Skeletal muscle cell (primary cell): ENCODE measurements at regions not wholly inside any gene's neighbourhood (a gene's known extent, or its start where the extent isn't known, plus 50 kb on each side); places are given as distances from the start of the nearest gene placed in this dataset.
A peak's percentile ranks its signal among the peaks of the same experiment; 100 is the strongest.

Source experiments
- DNase-seq: peaks from one replicate; pipeline ENCODE4 v3.0.0-alpha.2; 2010; ENCODE audit warnings: low read depth
- H3K4me3 ChIP-seq: 2 replicates; pipeline ENCODE4 v1.5.1; 2011; ENCODE audit warnings: low read depth, mild to moderate bottlenecking, control low read depth, low read length, moderate library complexity

DNA sequence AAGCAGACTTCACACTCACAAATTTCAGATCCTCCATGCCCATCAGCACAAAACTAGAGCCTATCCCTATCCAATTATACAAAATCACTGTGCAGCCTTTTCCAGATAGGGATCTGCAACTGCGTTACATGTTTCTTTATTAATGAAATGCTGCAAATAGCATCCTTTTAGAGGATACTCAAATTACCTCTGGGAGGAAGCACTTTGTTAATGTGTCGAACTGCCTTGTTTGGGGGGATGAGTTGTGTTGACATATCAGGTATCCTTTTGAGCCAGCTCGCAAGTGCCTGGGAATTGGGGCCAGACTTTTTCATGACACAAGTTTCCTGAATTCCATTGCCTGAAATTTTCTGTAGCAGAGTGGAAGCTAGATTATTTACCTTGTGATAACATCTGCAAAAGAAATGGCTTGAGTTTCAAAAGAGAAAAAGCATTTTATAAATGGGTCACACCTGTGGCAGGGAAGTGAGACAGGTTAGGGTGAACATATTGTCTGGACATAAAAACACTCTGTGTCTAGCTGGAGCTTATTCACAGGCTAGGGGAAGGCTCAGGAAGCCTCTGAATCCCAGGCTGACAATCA lies 299.1 kb upstream of the MTNR1B start:
- no peak for DNase-seq
- H3K4me3 ChIP-seq = no peak overlapping the region

GRCh38 chr11:92671081-92671480 lies 298.4 kb upstream of the MTNR1B start:
- no peak for DNase-seq
- H3K4me3 ChIP-seq = no peak overlapping the region

DNA sequence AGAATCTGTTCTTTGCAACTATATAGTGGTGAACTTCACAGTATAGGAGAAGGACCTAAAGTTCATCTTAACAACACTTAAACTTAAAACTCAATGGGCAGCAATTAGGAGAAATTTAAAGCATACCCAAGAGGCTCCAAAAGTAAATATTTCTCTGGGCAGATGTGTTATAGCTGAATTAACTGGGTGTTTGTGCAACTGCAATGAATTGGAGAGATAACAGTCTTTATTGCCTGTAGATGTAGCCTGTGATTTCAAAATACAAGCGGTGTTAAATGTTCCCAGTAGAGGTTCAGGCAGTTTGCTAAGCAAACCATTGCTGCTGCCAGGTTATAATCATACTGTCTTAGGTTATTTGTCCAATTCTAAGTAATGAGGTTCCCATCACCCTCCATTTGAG lies 294.1 kb upstream of the MTNR1B start:
- no peak for DNase-seq
- H3K4me3 ChIP-seq = no peak overlapping the region

DNA sequence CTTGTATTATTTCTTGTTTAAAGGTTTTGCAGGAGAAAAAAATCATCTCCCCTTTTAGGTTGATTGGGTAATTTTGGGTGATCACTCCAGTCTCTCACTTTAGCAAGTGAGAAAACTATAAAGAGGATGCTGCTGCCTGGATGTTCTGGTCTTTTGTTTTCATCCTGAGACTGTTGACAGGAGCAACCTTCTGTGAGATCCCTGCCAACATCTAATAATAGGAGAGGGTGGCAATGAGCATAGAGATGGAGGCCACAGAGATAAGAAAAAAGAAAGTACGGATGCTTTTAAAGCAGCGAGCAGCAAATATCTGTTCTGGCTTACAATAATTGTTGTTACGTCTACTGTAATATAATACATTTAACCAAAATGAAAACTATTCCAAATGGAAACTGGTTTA lies 293.6 kb upstream of the MTNR1B start:
- H3K4me3 ChIP-seq = no peak overlapping the region
- DNase-seq = no peak

DNA sequence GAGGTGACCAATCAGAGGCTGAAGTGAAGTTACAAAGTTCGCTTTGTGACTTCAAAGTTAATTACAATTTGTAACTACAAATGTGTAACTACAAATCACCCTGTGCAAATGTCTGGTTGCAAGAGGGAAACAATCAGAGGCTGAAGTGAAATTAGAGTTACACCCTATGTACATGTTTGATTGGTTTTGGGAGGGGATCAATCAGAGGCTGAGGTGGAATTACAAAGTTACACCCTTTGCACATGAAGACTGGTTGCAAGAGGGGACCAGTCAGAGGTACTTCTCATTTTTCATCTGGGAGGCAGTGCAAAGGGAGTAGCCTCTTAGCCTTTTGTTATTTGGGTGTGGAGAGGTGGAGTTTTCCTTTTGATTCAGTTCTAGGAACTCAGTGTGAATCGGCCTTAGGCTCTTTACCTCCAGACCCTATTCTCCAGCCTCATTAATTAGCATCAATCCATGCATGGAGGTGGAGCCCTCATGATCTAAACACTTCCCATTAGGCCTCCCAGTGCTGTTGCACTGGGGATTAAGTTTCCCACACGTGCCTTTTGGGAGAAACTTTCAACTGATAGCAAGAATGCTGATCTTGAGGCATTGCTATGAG lies 291.3 kb upstream of the MTNR1B start:
- DNase-seq = no peak
- no peak overlapping the region for H3K4me3 ChIP-seq

DNA sequence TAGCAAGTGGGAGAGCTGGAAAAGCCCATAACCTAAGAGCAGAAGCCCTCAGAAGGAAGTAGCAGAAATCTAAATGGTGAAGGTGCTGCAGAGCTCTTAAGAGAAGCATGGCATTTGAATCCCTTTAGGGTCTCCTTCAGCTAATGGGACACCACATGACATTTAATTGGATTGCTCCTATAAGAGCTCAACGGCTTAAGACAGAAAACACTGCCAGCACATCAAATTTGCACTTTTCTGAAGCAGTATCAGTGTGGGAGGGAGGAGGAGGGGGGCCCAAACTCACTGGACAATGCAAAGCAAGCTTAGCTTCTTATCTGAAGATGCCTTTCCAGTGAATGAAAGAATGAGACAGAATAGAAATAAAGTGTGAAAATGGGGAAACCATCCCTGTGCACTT lies 287.9 kb upstream of the MTNR1B start:
- no peak for DNase-seq
- no peak overlapping the region for H3K4me3 ChIP-seq

- H3K4me3 ChIP-seq = no peak overlapping the region
- no peak for DNase-seq
These were observed 287.3 kb upstream of the MTNR1B start for GRCh38 chr11:92682136-92682535.

- DNase-seq = no peak
- H3K4me3 ChIP-seq = no peak overlapping the region
These were observed 286.5 kb upstream of the MTNR1B start for GRCh38 chr11:92682952-92683351.

- H3K4me3 ChIP-seq = no peak overlapping the region
- DNase-seq = no peak
These were observed 284.4 kb upstream of the MTNR1B start for GRCh38 chr11:92685049-92685448.

DNA sequence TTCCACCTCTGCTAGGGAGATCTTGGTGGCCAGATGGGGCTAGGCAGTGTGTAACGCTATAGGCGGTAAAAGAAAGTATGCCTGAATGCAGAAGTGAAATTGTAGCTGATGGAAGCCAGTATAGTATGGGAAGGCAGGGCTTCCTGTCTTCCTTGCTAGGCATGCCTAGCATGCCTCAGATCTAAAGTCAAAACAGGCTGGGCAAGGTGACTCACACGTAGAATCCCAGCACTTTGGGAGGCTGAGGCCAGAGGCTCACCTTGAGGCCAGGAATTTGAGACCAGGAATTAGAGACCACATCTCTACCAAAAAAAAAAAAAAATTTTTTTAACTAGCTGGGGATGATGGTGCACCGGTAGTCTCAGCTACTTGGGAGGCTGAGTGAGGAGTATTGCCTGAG lies 281.7 kb upstream of the MTNR1B start:
- no peak overlapping the region for H3K4me3 ChIP-seq
- no peak for DNase-seq

DNA sequence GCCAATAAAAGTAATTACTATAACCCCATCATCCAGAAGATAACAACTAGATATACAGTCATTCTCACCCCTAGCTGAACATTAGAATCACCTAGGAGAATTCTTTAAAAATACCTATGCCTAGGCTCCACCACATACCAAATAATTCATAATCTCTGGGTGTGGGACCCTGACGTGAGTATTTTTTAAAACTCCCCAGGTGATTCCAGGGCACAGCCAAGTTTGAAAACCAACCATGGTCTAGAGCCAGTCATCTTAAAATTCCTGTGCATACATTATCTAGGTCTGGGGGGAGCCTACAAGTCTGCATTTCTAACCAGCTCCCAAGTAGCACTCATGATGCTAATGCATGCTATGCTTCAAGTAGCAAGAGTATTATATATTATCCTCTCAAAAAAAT lies 281.0 kb upstream of the MTNR1B start:
- DNase-seq = no peak

DNA sequence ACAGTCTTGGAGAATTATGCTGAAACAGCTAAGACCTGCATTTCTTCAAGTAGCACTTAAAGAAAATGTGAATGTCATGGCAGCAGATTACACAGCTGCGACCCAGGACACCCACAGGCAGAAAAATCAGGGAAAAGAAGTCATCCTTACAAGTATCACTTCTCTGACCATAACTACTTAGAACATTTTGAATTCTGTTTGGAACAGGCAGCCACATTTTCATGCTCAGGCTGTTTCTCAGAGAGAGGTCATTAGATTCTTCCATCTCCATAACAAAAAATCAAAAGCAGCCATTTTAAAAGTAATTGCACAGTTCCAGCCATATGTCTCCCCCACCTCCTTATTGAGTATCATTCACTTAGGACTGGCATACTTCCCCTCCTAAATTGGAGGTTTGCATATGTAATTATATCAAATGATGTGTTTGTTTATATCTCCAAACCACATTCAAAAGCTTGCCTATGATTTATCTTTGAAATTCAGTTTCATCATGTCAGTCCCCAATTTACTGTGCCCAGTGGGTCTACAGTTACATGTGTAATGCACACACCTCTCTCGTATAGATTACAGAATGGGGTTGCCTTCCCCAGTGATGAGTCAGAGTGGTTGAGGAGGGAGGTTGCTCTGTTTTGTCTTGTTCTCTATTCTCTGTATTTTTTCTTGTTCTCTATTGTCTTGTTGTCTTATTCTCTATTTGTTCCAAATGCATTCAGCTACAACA lies 276.5 kb upstream of the MTNR1B start:
- H3K4me3 ChIP-seq = no peak overlapping the region
- no peak for DNase-seq

More for the DNA sequence above, 281.0 kb upstream of the MTNR1B start:
- H3K4me3 ChIP-seq = no peak overlapping the region

DNA sequence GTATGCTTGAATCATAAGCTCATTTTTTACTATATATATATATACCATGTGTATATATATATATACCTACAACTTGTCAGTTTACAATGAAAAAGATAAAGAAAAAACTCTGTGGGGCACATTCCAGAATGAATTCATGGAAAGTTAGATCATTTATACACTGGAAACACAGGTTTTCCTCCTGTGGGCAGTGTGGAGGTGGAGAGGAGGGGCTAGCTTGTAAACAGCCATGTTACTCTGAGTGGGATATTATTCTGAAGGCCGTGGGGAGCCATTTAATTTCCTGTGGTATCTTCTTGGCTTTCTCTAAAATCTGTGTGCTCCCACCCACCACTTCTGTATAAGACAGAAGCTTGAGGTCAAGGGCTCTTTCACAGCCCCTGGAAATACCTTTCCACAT lies 273.4 kb upstream of the MTNR1B start:
- no peak overlapping the region for H3K4me3 ChIP-seq
- DNase-seq = no peak

DNA sequence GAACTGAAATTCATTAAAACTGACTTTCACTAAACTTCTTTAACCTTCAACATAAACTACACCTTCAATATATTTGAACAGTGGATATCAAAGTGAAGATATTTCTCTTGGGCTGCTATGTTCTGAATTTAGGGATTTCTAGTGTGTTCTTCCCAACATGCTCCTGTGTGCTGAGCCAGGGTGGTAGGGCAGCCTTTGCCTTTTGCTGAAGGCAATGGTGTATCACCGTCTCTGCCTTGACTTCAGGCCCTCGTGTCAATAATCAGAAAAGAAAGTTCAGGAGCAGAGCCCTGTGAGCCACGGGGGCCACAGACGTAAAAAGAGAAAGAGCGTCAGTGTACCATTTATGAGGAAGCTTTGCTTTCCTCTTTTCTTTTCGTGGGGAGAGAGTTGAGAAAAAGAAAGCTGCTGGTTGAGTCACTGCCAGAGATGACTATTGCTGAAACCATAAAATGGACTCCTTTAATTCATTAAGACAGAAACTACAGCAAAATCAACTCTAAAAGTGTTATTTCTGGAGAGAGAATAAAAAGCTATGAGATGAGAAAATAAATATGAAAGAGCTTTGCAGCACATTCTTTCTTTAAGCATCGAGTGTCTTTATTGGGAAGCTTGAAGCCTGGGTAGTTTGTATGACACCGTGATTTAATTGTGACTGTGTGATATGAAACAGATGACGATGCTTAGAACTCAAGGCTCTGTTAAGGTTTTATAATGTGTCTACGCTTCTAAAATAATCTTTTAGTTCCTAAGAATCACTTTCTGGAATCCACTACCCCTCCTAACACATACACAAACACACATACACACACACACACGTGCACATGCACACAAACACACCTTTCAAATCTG lies 271.8 kb upstream of the MTNR1B start:
- DNase-seq = no peak
- H3K4me3 ChIP-seq = no peak overlapping the region

DNA sequence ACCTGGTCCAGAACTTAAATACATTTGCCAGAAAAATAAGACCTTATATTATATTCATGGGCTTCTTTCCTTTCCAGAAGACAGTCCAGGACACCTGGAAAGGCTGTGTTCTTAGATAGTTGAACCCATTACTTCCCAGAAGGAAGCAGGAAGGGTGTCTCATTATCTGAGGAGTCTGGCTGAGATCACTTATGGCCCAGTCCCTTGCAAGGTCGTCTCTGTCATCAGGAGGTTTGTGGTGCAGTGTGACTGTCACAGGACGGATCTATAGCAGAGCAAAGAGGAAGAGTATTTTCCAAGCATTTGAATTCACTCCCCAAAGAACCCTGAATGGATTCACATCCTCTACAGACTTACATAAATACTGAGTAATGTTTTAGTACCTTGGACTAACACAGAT lies 270.7 kb upstream of the MTNR1B start:
- no peak overlapping the region for H3K4me3 ChIP-seq
- no peak for DNase-seq

GRCh38 chr11:92702037-92702804 lies 267.2 kb upstream of the MTNR1B start:
- H3K4me3 ChIP-seq = no peak overlapping the region
- no peak for DNase-seq

DNA sequence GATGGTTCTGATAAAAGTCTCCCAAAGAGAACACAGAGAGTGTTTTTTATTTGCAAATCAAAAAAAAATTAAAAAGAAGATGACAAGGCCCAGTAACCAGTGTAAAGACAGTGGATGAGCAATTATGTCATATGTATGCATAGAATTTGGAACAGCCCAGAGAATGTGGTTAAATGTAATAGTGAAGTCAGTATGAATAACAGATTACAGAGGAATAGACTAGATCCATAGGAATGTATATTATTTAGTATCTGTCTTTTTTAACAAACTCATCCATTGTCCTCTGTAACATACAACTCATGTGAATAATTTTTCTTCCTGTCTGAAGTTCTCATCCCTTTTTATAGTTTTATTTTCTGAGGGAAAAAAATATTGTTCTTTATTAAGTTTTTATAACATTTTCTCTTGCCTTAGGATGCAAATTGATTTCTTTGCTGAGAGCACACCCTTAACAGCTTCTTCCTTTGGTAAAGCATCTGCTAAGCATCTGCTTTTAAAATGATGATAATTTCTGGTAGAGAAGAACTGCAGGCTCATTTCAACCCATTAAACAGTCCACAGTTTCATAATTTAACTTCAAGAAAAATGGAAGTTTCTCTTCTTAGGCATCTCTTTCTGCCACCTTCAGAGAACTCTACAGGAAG lies 266.5 kb upstream of the MTNR1B start:
- peak; percentile 54 for DNase-seq
- no peak overlapping the region for H3K4me3 ChIP-seq

DNA sequence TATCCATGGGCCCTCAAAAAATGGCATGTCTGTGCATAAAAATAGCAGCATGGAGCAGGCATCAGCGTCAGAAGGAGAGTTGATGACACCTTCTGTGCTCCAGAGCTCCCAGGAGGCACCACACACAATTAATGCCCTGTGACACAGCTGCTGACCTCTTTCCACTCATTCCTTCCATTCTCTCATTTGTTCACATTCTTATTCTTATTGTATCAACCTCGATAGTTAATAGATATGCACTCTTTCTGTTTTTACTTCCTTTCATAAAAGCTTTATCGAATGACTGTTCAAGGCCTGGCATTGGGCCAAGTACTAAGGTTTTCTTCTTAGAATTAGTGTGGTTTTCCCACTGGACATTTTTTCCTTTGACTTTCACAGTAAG lies 266.0 kb upstream of the MTNR1B start:
- no peak overlapping the region for H3K4me3 ChIP-seq
- peak; percentile 43 for DNase-seq

DNA sequence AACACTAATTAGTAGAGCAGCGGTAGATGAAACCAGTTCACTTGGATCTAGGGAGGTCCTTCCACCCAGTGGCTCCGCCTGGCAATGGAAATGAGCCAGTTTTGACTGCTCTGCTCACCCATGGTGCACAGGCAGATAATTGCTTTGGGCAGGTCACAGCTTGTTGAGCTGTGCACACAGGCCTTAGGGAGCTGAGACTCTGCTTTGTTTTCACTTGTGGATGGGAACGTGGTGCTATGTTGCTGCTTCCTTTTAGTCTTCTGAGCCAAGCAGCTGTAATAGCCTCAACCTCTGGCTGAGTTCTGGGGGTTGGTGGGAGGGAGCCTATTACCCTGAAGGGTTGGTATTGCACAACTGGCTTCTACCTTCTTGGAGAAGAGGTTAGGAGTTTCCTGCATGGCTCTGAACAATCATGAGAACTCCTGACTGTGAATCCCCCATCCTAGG lies 262.3 kb upstream of the MTNR1B start:
- H3K4me3 ChIP-seq = no peak overlapping the region
- DNase-seq = peak; percentile 69
